ENCODE measurements at regions not wholly inside any gene's neighbourhood (a gene's known extent, or its start where the extent isn't known, plus 50 kb on each side); places are given as distances from the start of the nearest gene placed in this dataset.

- TF ChIP-seq, protein P1, sequence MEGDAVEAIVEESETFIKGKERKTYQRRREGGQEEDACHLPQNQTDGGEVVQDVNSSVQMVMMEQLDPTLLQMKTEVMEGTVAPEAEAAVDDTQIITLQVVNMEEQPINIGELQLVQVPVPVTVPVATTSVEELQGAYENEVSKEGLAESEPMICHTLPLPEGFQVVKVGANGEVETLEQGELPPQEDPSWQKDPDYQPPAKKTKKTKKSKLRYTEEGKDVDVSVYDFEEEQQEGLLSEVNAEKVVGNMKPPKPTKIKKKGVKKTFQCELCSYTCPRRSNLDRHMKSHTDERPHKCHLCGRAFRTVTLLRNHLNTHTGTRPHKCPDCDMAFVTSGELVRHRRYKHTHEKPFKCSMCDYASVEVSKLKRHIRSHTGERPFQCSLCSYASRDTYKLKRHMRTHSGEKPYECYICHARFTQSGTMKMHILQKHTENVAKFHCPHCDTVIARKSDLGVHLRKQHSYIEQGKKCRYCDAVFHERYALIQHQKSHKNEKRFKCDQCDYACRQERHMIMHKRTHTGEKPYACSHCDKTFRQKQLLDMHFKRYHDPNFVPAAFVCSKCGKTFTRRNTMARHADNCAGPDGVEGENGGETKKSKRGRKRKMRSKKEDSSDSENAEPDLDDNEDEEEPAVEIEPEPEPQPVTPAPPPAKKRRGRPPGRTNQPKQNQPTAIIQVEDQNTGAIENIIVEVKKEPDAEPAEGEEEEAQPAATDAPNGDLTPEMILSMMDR (IDR thresholded peaks at IDR 0.05), result peak; percentile 51 to 84 (median 57)
- no peak for TF ChIP-seq POLR2A (IDR thresholded peaks at IDR 0.05)
Observed at GRCh38 chr22:22770280-22770871, 117.2 kb upstream of the IGLL5 start.
